ENCODE measurements at regions not wholly inside any gene's neighbourhood (a gene's known extent, or its start where the extent isn't known, plus 50 kb on each side); places are given as distances from the start of the nearest gene placed in this dataset.

DNA sequence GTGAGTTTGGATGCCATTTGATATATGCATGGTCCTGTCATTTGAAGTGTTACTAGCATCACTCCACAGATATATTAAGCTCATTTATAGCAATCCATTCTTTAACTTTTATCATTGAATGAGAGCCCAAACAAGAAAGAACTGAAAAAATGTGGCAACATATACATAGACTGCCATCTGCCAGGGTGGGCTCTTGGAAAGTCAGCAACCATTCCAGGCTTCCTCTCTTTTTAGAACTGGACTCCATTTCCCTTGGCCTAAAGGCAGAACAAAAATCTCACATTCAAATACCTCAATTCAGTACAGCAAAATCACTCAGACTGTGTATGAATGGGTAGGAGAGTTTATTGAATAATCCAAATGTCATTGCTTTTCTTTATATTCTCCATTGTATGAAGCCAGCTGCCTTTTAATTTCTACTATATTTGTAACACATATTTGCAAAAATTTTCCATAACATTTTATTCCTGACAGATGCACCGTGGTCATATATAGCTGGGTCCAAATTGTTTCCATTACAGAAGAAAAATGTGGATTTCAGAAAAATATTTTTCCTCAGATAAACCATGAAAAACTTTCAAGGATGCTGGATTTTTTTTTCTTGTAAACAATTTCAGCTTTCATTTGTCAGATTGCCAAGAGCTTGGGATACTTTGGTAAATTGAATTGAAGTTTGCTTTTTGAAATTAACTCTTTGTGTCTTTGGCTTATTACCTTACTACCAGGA, 1252.3 kb upstream of the SEL1L start:
- Histone ChIP-seq H3K4me3 (ENCODE audit: severe bottlenecking) (no peak overlapping the region), H3K9me3 (ENCODE audit: severe bottlenecking) (no peaks in the 10 kb centered on the region), H3K27me3 (ENCODE audit: insufficient read depth, poor library complexity, severe bottlenecking) (no peaks in the 10 kb centered on the region), H3K27ac (ENCODE audit: poor library complexity, severe bottlenecking) (no peak overlapping the region), H3K4me1 (ENCODE audit: insufficient read depth, poor library complexity, severe bottlenecking) (no peaks in the 10 kb centered on the region), H3K36me3 (ENCODE audit: low read depth) (no peaks in the 10 kb centered on the region)
- DNase-seq (ENCODE audit: low spot score) (no peak), ATAC-seq (ENCODE audit: low read depth) (no peak)
- no peak for TF ChIP-seq CTCF (IDR thresholded peaks at IDR 0.05; ENCODE audit: poor library complexity, severe bottlenecking)

- Histone ChIP-seq H3K27me3 (ENCODE audit: insufficient read depth, poor library complexity, severe bottlenecking) (no peaks in the 10 kb centered on the region), H3K9me3 (ENCODE audit: severe bottlenecking) (no peaks in the 10 kb centered on the region), H3K27ac (ENCODE audit: poor library complexity, severe bottlenecking) (no peak overlapping the region), H3K4me1 (ENCODE audit: insufficient read depth, poor library complexity, severe bottlenecking) (no peaks in the 10 kb centered on the region), H3K36me3 (ENCODE audit: low read depth) (no peaks in the 10 kb centered on the region), H3K4me3 (ENCODE audit: severe bottlenecking) (no peak overlapping the region)
- ATAC-seq (ENCODE audit: low read depth) (no peak), DNase-seq (ENCODE audit: low spot score) (no peak)
- TF ChIP-seq CTCF (IDR thresholded peaks at IDR 0.05; ENCODE audit: poor library complexity, severe bottlenecking) = no peak
Observed at GRCh38 chr14:82786483-82786880, 1252.8 kb upstream of the SEL1L start.

- ATAC-seq (ENCODE audit: low read depth) = no peak
- no peaks in the 10 kb centered on the region for H3K4me1 ChIP-seq (ENCODE audit: insufficient read depth, poor library complexity, severe bottlenecking)
- no peak overlapping the region for H3K27ac ChIP-seq (ENCODE audit: poor library complexity, severe bottlenecking)
- H3K36me3 ChIP-seq (ENCODE audit: low read depth) = no peaks in the 10 kb centered on the region
- H3K4me3 ChIP-seq (ENCODE audit: severe bottlenecking) = no peak overlapping the region
- H3K9me3 ChIP-seq (ENCODE audit: severe bottlenecking) = no peaks in the 10 kb centered on the region
- DNase-seq (ENCODE audit: low spot score) = no peak
- TF ChIP-seq CTCF (IDR thresholded peaks at IDR 0.05; ENCODE audit: poor library complexity, severe bottlenecking) = no peak
- no peaks in the 10 kb centered on the region for H3K27me3 ChIP-seq (ENCODE audit: insufficient read depth, poor library complexity, severe bottlenecking)
Observed at GRCh38 chr14:82796086-82796485, 1262.4 kb upstream of the SEL1L start.

GRCh38 chr14:82798276-82798675, 1264.6 kb upstream of the SEL1L start:
- H3K27ac ChIP-seq (ENCODE audit: poor library complexity, severe bottlenecking) = no peak overlapping the region
- no peaks in the 10 kb centered on the region for H3K36me3 ChIP-seq (ENCODE audit: low read depth)
- DNase-seq (ENCODE audit: low spot score) (no peak), ATAC-seq (ENCODE audit: low read depth) (no peak)
- no peaks in the 10 kb centered on the region for H3K4me1 ChIP-seq (ENCODE audit: insufficient read depth, poor library complexity, severe bottlenecking)
- no peak overlapping the region for H3K4me3 ChIP-seq (ENCODE audit: severe bottlenecking)
- no peak for TF ChIP-seq CTCF (IDR thresholded peaks at IDR 0.05; ENCODE audit: poor library complexity, severe bottlenecking)
- no peaks in the 10 kb centered on the region for H3K27me3 ChIP-seq (ENCODE audit: insufficient read depth, poor library complexity, severe bottlenecking)
- no peaks in the 10 kb centered on the region for H3K9me3 ChIP-seq (ENCODE audit: severe bottlenecking)

Data from RWPE2 (cell line).